ENCODE measurements at regions not wholly inside any gene's neighbourhood (a gene's known extent, or its start where the extent isn't known, plus 50 kb on each side); places are given as distances from the start of the nearest gene placed in this dataset.
"Not testable (repeated sequence)": the region's sequence is repeated elsewhere in the genome, so short reads cannot be mapped to it uniquely, and the experiment has no call there.

DNA sequence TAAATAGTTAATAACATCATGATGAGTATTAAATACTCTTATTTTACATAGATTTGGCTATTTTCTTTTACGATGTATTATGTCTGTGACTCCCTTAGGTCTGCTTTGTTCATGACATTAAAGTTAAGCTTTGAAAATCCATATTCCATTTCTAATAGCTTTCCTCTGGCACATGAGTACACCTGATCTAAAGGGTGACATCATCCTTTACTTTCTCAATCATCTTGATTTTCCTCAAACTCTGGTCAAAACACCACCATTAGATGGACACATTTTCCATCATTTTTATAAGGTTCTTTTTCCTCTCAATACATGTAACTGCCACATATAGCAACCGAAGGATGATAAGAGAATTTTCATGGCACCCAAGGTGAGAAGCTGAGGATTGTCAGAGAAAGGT, 54.3 kb upstream of the BDP1 start:
- H3K27ac ChIP-seq (ENCODE audit: low read length); DNase-seq; H3K36me3 ChIP-seq (ENCODE audit: control insufficient read depth, insufficient read depth, low read length); H3K4me3 ChIP-seq (ENCODE audit: low read length); H3K4me1 ChIP-seq (ENCODE audit: control insufficient read depth, insufficient read depth, low read length); H3K27me3 ChIP-seq (ENCODE audit: control insufficient read depth, insufficient read depth, low read length); H3K9me3 ChIP-seq (ENCODE audit: control insufficient read depth, low read depth, low read length): not testable (repeated sequence)
- WGBS (ENCODE audit: insufficient coverage, low lambda C conversion rate), result 86% methylated on average over 1 of the region's 2 CpGs

DNA sequence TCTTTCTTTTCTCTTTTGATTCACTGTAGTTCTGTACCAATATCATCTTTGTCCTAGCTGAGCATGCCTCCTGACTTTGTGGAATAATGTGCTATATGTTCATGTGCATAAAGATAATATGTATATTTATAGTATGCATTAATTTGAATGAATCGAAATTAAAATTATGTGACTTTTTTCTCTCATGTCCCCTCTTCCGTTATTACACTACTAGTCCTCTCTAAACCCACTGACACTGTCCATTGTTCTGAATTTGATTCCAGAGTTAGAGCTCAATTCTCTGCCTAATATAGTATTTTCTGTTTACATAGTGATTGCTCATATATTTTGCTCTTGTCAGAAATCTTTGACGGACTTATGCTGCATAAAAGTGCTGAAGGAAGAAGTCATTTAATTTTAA, 53.9 kb upstream of the BDP1 start:
- H3K27ac ChIP-seq (ENCODE audit: low read length); H3K36me3 ChIP-seq (ENCODE audit: control insufficient read depth, insufficient read depth, low read length); H3K9me3 ChIP-seq (ENCODE audit: control insufficient read depth, low read depth, low read length); H3K4me3 ChIP-seq (ENCODE audit: low read length); H3K4me1 ChIP-seq (ENCODE audit: control insufficient read depth, insufficient read depth, low read length); DNase-seq; H3K27me3 ChIP-seq (ENCODE audit: control insufficient read depth, insufficient read depth, low read length): not testable (repeated sequence)
- 86% methylated on average over 2 of the region's 3 CpGs for WGBS (ENCODE audit: insufficient coverage, low lambda C conversion rate)

DNA sequence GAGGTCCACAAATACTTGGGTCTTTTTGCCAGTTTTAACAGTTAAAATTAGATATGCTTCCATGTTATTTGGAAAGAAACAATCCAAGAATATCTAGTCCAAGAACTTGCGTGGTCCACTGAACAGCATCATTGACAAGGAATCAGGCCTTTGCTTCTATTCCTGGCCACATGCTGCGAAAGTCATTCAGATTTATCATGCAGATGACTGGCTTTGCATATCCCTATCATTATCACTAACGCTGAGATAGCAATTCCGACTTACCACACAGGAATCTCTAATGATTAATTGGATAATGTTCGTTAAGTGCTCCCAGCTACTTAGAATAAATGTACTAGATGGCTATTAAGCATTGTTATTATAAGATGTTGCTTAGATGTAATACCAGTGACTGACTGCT, 51.0 kb upstream of the BDP1 start:
- WGBS (ENCODE audit: insufficient coverage, low lambda C conversion rate), result no CpG with 5 or more reads among the region's 5 CpGs
- H3K27ac ChIP-seq (ENCODE audit: low read length); DNase-seq: not testable (repeated sequence)

DNA sequence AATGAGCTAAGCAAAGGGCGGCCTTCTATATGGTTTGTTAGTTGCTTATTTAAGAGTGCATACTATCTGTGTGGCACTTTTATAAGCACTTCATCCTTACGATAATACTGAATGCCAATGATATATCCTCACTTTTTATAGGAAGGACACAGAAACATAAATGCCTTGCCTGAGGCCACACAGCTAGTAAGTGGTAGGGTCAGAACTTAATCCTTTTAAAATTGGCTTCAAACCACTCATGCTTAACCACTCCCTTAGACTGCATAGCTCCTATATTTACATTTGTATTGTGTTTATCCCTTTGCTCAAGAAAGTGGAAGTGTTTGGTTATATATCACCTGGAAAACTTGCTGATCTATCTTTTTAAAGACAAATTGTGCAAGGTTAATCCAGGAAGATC, 50.5 kb upstream of the BDP1 start:
- not testable (repeated sequence) for H3K27me3 ChIP-seq (ENCODE audit: control insufficient read depth, insufficient read depth, low read length); H3K36me3 ChIP-seq (ENCODE audit: control insufficient read depth, insufficient read depth, low read length); H3K4me1 ChIP-seq (ENCODE audit: control insufficient read depth, insufficient read depth, low read length); H3K4me3 ChIP-seq (ENCODE audit: low read length); DNase-seq; H3K9me3 ChIP-seq (ENCODE audit: control insufficient read depth, low read depth, low read length); H3K27ac ChIP-seq (ENCODE audit: low read length)
- WGBS (ENCODE audit: insufficient coverage, low lambda C conversion rate), result 100% methylated on average over 1 of the region's 2 CpGs

More for the DNA sequence above, 51.0 kb upstream of the BDP1 start:
- H3K9me3 ChIP-seq (ENCODE audit: control insufficient read depth, low read depth, low read length); H3K4me3 ChIP-seq (ENCODE audit: low read length); H3K4me1 ChIP-seq (ENCODE audit: control insufficient read depth, insufficient read depth, low read length); H3K36me3 ChIP-seq (ENCODE audit: control insufficient read depth, insufficient read depth, low read length); H3K27me3 ChIP-seq (ENCODE audit: control insufficient read depth, insufficient read depth, low read length): not testable (repeated sequence)
